K562 (cell line): ENCODE measurements at regions not wholly inside any gene's neighbourhood (a gene's known extent, or its start where the extent isn't known, plus 50 kb on each side); places are given as distances from the start of the nearest gene placed in this dataset.

Source experiments
- ATAC-seq: fragments of 200-7000 bp; cut with Tn5 transposase; 3 replicates; pipeline ENCODE4 v1.9.1; 2020; ENCODE audit warnings: moderate library complexity
- BruUV-seq: library from RNA; stranded (reverse); fragments of 400-500 nt; replicated peaks from 2 replicates; lab custom pipeline; 2021; lab: Mats Ljungman, UMichigan
- CTCF ChIA-PET: fragments of 300-600 bp; formaldehyde crosslinking; extraction: SDS; loops from one replicate; lab custom pipeline; 2021; ENCODE audit warnings: low intra/inter-chr PET ratio; lab: Yijun Ruan, JAX
- POLR2A ChIA-PET: fragments of 300-600, 350-650 bp; sonication (Branson Sonifier 250); formaldehyde crosslinking; extraction: SDS; loops from one replicate; lab custom pipeline; 2021; ENCODE audit warnings: antibody characterized with exemption, inconsistent platforms; lab: Yijun Ruan, JAX
- DNase-seq, 4 experiments: peaks; one replicate each; pipeline versions ENCODE4 v3.0.0 to v3.0.0-alpha.2; 2011 to 2018; ENCODE audit warnings: low spot score in 3 of 4, mixed read lengths in 3 of 4; ENCODE audit errors: extremely low read depth in 1 of 4
- FAIRE-seq: peaks from 2 replicates; lab custom pipeline; 2011; peaks lifted over from hg19 to GRCh38; lab: Jason Lieb, UNC
- H2AFZ ChIP-seq: 2 replicates; pipeline ENCODE4 v1.6.0; 2011; ENCODE audit warnings: low read depth, low read length, control low read depth, inconsistent platforms
- H3K27ac ChIP-seq: fragments of 200-600 bp; 3 replicates; pipeline ENCODE4 v1.8.0; 2011; ENCODE audit warnings: low read depth, mild to moderate bottlenecking, control low read depth, inconsistent platforms, low read length, moderate library complexity, mixed read lengths; ENCODE audit errors: extremely low read depth
- H3K27me3 ChIP-seq, 2 experiments: fragments of 300-600 bp in 1 of 2; 2 replicates in 1 of 2; 3 replicates in 1 of 2; pipeline versions ENCODE4 v1.6.0 to v1.8.0; 2011; ENCODE audit warnings: inconsistent platforms in 2 of 2, low read length in 2 of 2, mild to moderate bottlenecking in 1 of 2, mixed read lengths in 1 of 2, moderate library complexity in 1 of 2; ENCODE audit not compliant: control insufficient read depth in 2 of 2, insufficient read depth in 2 of 2
- H3K36me3 ChIP-seq: fragments of 300-600 bp; 3 replicates; pipeline ENCODE4 v1.8.0; 2011; ENCODE audit warnings: mild to moderate bottlenecking, low read length, inconsistent platforms; ENCODE audit not compliant: control insufficient read depth, insufficient read depth
- H3K4me1 ChIP-seq, 2 experiments: fragments of 200-600 bp in 1 of 2; replicated peaks in 1 of 2; 2 replicates in 1 of 2; 3 replicates in 1 of 2; pipeline versions ENCODE4 v1.5.1 to v1.8.0; 2011; ENCODE audit warnings: inconsistent platforms in 2 of 2, low read length in 2 of 2, mild to moderate bottlenecking in 1 of 2, mixed read lengths in 1 of 2, moderate library complexity in 1 of 2; ENCODE audit not compliant: control insufficient read depth in 2 of 2, insufficient read depth in 2 of 2
- H3K4me2 ChIP-seq: 2 replicates; pipeline ENCODE4 v1.6.1; 2011; ENCODE audit warnings: low read length, control low read depth, inconsistent platforms, mixed read lengths; ENCODE audit not compliant: insufficient read depth
- H3K4me3 ChIP-seq: fragments of 200-600 bp; sonication (generic), shearing (Covaris generic); 2 replicates; pipeline ENCODE4 v1.5.1; 2016; ENCODE audit warnings: control low read depth, inconsistent platforms
- H3K79me2 ChIP-seq: fragments of 200-600 bp; 3 replicates; pipeline ENCODE4 v1.8.0; 2011; ENCODE audit warnings: low read length, inconsistent platforms; ENCODE audit not compliant: control insufficient read depth, insufficient read depth
- H3K9ac ChIP-seq, 2 experiments: 2 replicates each; pipeline versions ENCODE4 v1.6.0 to v1.6.1; 2011; ENCODE audit warnings: low read depth in 2 of 2, low read length in 2 of 2, control low read depth in 1 of 2, inconsistent platforms in 1 of 2, mild to moderate bottlenecking in 1 of 2, mixed read lengths in 1 of 2; ENCODE audit not compliant: insufficient read depth in 1 of 2
- H3K9me1 ChIP-seq: one replicate; pipeline ENCODE4 v1.6.0; 2011; ENCODE audit warnings: inconsistent platforms, mild to moderate bottlenecking, low read length, moderate library complexity; ENCODE audit not compliant: control insufficient read depth, insufficient read depth
- H3K9me3 ChIP-seq: replicated peaks from 2 replicates; pipeline ENCODE4 v1.5.1; 2011; ENCODE audit warnings: low read depth, low read length, inconsistent platforms; ENCODE audit not compliant: control insufficient read depth, insufficient read depth
- H4K20me1 ChIP-seq: replicated peaks from 2 replicates; pipeline ENCODE4 v1.6.1; 2011; ENCODE audit warnings: low read length, inconsistent platforms, mixed read lengths; ENCODE audit not compliant: control insufficient read depth, insufficient read depth
- CBX8 ChIP-seq: fragments of 200-600 bp; sonication (generic); IDR thresholded peaks from 2 replicates; pipeline ENCODE4 v1.6.1; 2012; ENCODE audit warnings: borderline replicate concordance, mixed run types, low read depth, mild to moderate bottlenecking, moderate library complexity, mixed read lengths, low read length, control low read depth, inconsistent platforms; ENCODE audit not compliant: poor library complexity, severe bottlenecking; ENCODE audit errors: extremely low read depth
- CEBPB ChIP-seq: fragments of 450-650 bp; IDR thresholded peaks from 2 replicates; pipeline ENCODE4 v1.6.1; 2016; ENCODE audit warnings: missing genetic modification characterization, missing compliant biosample characterization
- CHD1 ChIP-seq: fragments of 200-600 bp; sonication (generic); IDR thresholded peaks from one replicate; pipeline ENCODE4 v1.6.1; 2012; ENCODE audit warnings: mild to moderate bottlenecking, moderate library complexity, low read length, inconsistent platforms
- DLX4 ChIP-seq: fragments of 250-450 bp; sonication (Bioruptor Pico); IDR thresholded peaks from 2 replicates; pipeline ENCODE4 v1.6.1; 2021; ENCODE audit warnings: mild to moderate bottlenecking
- E2F8 ChIP-seq: fragments of 450-650 bp; IDR thresholded peaks from 2 replicates; pipeline ENCODE4 v1.7.1; 2018; ENCODE audit warnings: mild to moderate bottlenecking, low read depth; ENCODE audit not compliant: partially characterized antibody
- MED1 ChIP-seq: sonication (generic); formaldehyde crosslinking; IDR thresholded peaks from 2 replicates; pipeline ENCODE4 v1.8.1; 2023; ENCODE audit warnings: missing genetic modification reagents, borderline replicate concordance
- MXD1 ChIP-seq: fragments of 250-450 bp; sonication (Bioruptor Pico); IDR thresholded peaks from 2 replicates; pipeline ENCODE4 v1.8.0; 2021; ENCODE audit warnings: borderline replicate concordance, mild to moderate bottlenecking, moderate library complexity; ENCODE audit not compliant: poor library complexity, severe bottlenecking
- NONO ChIP-seq, 2 experiments: fragments of 200-400 bp in 1 of 2; fragments of 450-650 bp in 1 of 2; formaldehyde crosslinking in 1 of 2; IDR thresholded peaks; 2 replicates each; pipeline ENCODE4 v1.6.1; 2017; ENCODE audit warnings: low read depth in 2 of 2, mild to moderate bottlenecking in 2 of 2, moderate library complexity in 2 of 2, low read length in 1 of 2
- PCBP2 ChIP-seq: fragments of 200-400 bp; formaldehyde crosslinking; IDR thresholded peaks from 2 replicates; pipeline ENCODE4 v1.6.1; 2018; ENCODE audit warnings: low read length, low read depth, mild to moderate bottlenecking, moderate library complexity; ENCODE audit not compliant: poor library complexity, severe bottlenecking
- PTTG1 ChIP-seq: fragments of 450-650 bp; IDR thresholded peaks from 2 replicates; pipeline ENCODE4 v1.6.1; 2016; ENCODE audit warnings: low read depth, mild to moderate bottlenecking, missing genetic modification characterization, missing compliant biosample characterization
- SNIP1 ChIP-seq: fragments of 450-650 bp; IDR thresholded peaks from 2 replicates; pipeline ENCODE4 v1.7.1; 2017; ENCODE audit warnings: low read depth, mild to moderate bottlenecking
- ZNF175 ChIP-seq: fragments of 200-800 bp; sonication (Bioruptor generic); IDR thresholded peaks from 2 replicates; pipeline ENCODE4 v1.6.1; 2016; ENCODE audit warnings: low read depth, mild to moderate bottlenecking, missing genetic modification characterization, missing compliant biosample characterization
- ZNF57 ChIP-seq: fragments of 450-650 bp; formaldehyde crosslinking; IDR thresholded peaks from 2 replicates; pipeline ENCODE4 v1.4.0; 2020; ENCODE audit warnings: mild to moderate bottlenecking, moderate library complexity
- WGBS: fragments of 100-300 bp; shearing (Covaris generic); methylation state at CpG from one replicate; pipeline ENCODE4 v1.1.6; 2016; ENCODE audit warnings: low coverage, mixed read lengths; ENCODE audit not compliant: insufficient coverage; ENCODE audit errors: missing lambda C conversion rate; 5-methylcytosine and 5-hydroxymethylcytosine counted together
- in situ Hi-C: fragments of 300-500 bp; cut with MboI; formaldehyde crosslinking; loops from 4 replicates; pipeline ENCODE4 v1.15.0; 2018; ENCODE audit warnings: inconsistent platforms, mixed read lengths
- intact Hi-C: fragments of 100-400 bp; cut with micrococcal nuclease; formaldehyde crosslinking; loops from 2 replicates; pipeline ENCODE4 v1.14.2; 2022

- intact Hi-C loops = no loop called here
- no peaks in the 10 kb centered on the region for H3K79me2 ChIP-seq
- 0% methylated on average over 2 of the region's 2 CpGs for WGBS
- FAIRE-seq (no peak), DNase-seq (no peak), ATAC-seq (no peak)
- no peak overlapping the region for H3K4me2 ChIP-seq
- H4K20me1 ChIP-seq = no peaks in the 10 kb centered on the region
- no peaks in the 10 kb centered on the region for H3K27me3 ChIP-seq
- ChIA-PET POLR2A (no interaction called here), CTCF (interaction anchor here (0.7 kb wide), 1 partner anchor 1051 kb away, joined by 3 read pairs; no protein-coding TSS in a partner anchor)
- BruUV-seq = no TSS peak
- in situ Hi-C loops = no loop called here
- no peaks in the 10 kb centered on the region for H3K36me3 ChIP-seq
- H3K9me1 ChIP-seq = no peaks in the 10 kb centered on the region
- H3K9ac ChIP-seq = no peak overlapping the region
- no peak overlapping the region for H3K27ac ChIP-seq
- no peaks in the 10 kb centered on the region for H3K4me1 ChIP-seq
- no peak overlapping the region for H2AFZ ChIP-seq
- no peak overlapping the region for H3K4me3 ChIP-seq
- H3K9me3 ChIP-seq = no peaks in the 10 kb centered on the region
- TF ChIP-seq CEBPB (tag) (no peak), NONO (IDR thresholded peaks at IDR 0.05; ENCODE audit: low read depth in 2 of 2, low read length in 1 of 2) (no peak), ZNF57 (CRISPR knock-in tag) (no peak), CBX8 (no peak), MXD1 (CRISPR knock-in tag) (no peak), PTTG1 (no peak), ZNF175 (no peak), DLX4 (CRISPR knock-in tag) (no peak), CHD1 (no peak), PCBP2 (no peak), E2F8 (no peak), MED1 (CRISPR knock-in tag) (no peak), SNIP1 (no peak)
Observed at GRCh38 chr1:69073176-69073575, 494.5 kb upstream of the LRRC7 start.
